ENCODE measurements at regions not wholly inside any gene's neighbourhood (a gene's known extent, or its start where the extent isn't known, plus 50 kb on each side); places are given as distances from the start of the nearest gene placed in this dataset.
"Not testable (repeated sequence)": the region's sequence is repeated elsewhere in the genome, so short reads cannot be mapped to it uniquely, and the experiment has no call there.

DNA sequence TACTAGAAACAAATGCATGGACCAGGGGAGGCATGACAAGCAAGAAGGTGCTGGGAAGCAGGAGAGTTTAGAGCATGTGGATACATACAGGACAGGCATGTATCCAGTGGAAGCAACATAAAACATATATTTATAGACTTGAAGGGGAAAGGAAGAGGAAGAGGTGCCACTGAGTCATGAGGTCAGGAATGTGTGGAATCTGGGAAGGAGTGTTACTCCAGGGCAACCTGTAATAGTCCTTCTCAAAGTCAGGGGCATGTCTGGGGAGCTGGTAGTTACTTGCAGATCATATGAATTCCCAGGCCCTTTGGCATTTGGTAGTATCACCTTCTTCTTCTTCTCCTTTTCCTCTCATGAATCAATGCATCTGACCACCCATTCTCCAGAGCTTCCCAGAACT lies 246.6 kb downstream of the XPNPEP1 start:
- Histone ChIP-seq H3K36me3 (ENCODE audit: control insufficient read depth in 2 of 2, insufficient read depth in 2 of 2, low read length in 1 of 2) (no peaks in the 10 kb centered on the region), H3K27me3 (ENCODE audit: control insufficient read depth in 1 of 2, insufficient read depth in 2 of 2, low read length in 2 of 2) (no peaks in the 10 kb centered on the region), H3K4me1 (ENCODE audit: control insufficient read depth in 2 of 2, insufficient read depth in 2 of 2, low read length in 1 of 2) (no peaks in the 10 kb centered on the region), H3K9me3 (ENCODE audit: control insufficient read depth in 2 of 2, insufficient read depth in 1 of 2, low read depth in 1 of 2, low read length in 1 of 2) (no peaks in the 10 kb centered on the region), H3K27ac (ENCODE audit: low read depth in 2 of 2, low read length in 1 of 2) (no peak overlapping the region), H3K4me3 (ENCODE audit: low read depth in 1 of 2, low read length in 2 of 2) (no peak overlapping the region)

DNA sequence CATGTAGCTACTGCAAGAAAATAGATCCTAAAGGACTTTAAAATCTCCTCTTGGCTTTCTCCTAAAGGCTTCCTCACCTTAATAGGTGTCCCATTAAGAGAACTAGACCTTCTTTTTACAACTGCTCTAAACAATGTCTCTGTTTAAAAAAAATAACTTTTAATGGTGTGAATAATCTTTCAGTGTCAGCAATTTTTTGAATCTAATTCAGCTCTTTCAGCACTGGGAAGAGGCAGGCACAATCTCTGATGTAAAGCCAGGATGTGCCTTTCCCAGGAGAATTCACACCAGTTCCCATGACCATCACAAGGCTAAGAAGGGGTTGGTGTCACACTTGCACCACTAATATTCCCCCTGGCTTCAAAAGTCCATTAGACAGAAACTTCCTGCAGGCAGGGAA lies 254.6 kb downstream of the XPNPEP1 start:
- H3K4me3 ChIP-seq (ENCODE audit: low read depth in 1 of 2, low read length in 2 of 2): no peak overlapping the region

DNA sequence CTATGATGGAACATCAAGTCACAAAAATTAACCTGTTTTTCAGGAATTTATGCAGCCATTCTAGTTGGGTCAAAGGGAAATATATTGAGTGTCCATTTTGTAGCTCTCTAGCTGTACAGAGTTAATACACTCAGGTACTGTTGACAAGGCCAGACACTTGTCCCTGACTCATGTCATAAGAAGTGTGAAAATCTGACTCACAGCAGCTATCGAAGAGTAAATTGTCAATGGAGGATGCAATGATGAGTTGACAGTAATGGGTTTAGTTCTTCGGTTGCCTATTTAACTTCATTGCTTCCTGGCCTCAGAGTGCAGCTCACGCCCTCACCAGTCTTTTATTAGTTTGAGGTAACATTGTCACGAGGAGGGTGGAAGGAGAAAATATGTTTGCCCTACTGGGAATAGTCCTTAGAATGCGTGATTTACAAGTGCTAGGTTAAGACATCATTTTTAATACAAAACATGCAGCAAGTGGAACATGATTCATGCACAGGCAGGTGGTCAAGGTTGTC lies 255.1 kb downstream of the XPNPEP1 start:
- no peak overlapping the region for H3K4me3 ChIP-seq (ENCODE audit: low read depth in 1 of 2, low read length in 2 of 2)
- H3K9me3 ChIP-seq (ENCODE audit: control insufficient read depth in 2 of 2, insufficient read depth in 1 of 2, low read depth in 1 of 2, low read length in 1 of 2): peaks cover 2 to 7% of the 10 kb centered on the region in 2 donors
- WGBS, 2 donors: 57 to 68% methylated on average over 5 of the region's 5 CpGs

More for the DNA sequence above, 254.6 kb downstream of the XPNPEP1 start:
- H3K27ac ChIP-seq (ENCODE audit: low read depth in 2 of 2, low read length in 1 of 2): no peak overlapping the region
- H3K36me3 ChIP-seq (ENCODE audit: control insufficient read depth in 2 of 2, insufficient read depth in 2 of 2, low read length in 1 of 2): no peaks in the 10 kb centered on the region
- no peaks in the 10 kb centered on the region for H3K4me1 ChIP-seq (ENCODE audit: control insufficient read depth in 2 of 2, insufficient read depth in 2 of 2, low read length in 1 of 2)
- peaks cover 2% of the 10 kb centered on the region in 2 donors for H3K9me3 ChIP-seq (ENCODE audit: control insufficient read depth in 2 of 2, insufficient read depth in 1 of 2, low read depth in 1 of 2, low read length in 1 of 2)
- H3K27me3 ChIP-seq (ENCODE audit: control insufficient read depth in 1 of 2, insufficient read depth in 2 of 2, low read length in 2 of 2): no peaks in the 10 kb centered on the region

DNA sequence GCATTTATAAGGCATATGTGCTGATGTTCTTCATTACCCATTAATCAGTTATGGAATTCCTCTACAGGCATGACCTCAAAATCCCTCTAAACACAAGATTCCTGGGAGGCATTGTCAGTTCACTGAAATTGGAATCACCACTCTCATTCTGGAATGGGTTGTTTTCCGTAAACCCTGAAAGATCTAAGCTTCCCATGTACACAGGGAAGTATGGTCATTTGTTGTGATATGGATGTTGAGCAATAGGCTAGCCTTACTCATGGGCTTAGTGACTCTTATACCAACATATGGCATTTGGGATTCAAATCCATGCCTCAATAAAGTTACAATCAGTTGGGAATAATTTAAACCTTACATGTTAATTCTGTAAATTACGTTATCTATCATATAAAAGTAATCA lies 258.0 kb downstream of the XPNPEP1 start:
- no peaks in the 10 kb centered on the region for H3K4me1 ChIP-seq (ENCODE audit: control insufficient read depth in 2 of 2, insufficient read depth in 2 of 2, low read length in 1 of 2)
- no peak overlapping the region for H3K27ac ChIP-seq (ENCODE audit: low read depth in 2 of 2, low read length in 1 of 2)
- H3K9me3 ChIP-seq (ENCODE audit: control insufficient read depth in 2 of 2, insufficient read depth in 1 of 2, low read depth in 1 of 2, low read length in 1 of 2): peaks cover 5 to 10% of the 10 kb centered on the region in 2 donors
- H3K36me3 ChIP-seq (ENCODE audit: control insufficient read depth in 2 of 2, insufficient read depth in 2 of 2, low read length in 1 of 2): no peaks in the 10 kb centered on the region
- 85 to 90% methylated on average over 2 of the region's 2 CpGs for WGBS, 2 donors
- H3K27me3 ChIP-seq (ENCODE audit: control insufficient read depth in 1 of 2, insufficient read depth in 2 of 2, low read length in 2 of 2): no peaks in the 10 kb centered on the region
- H3K4me3 ChIP-seq (ENCODE audit: low read depth in 1 of 2, low read length in 2 of 2): no peak overlapping the region

More for the DNA sequence above, 255.1 kb downstream of the XPNPEP1 start:
- no peak overlapping the region for H3K27ac ChIP-seq (ENCODE audit: low read depth in 2 of 2, low read length in 1 of 2)
- H3K36me3 ChIP-seq (ENCODE audit: control insufficient read depth in 2 of 2, insufficient read depth in 2 of 2, low read length in 1 of 2): no peaks in the 10 kb centered on the region
- no peaks in the 10 kb centered on the region for H3K27me3 ChIP-seq (ENCODE audit: control insufficient read depth in 1 of 2, insufficient read depth in 2 of 2, low read length in 2 of 2)
- H3K4me1 ChIP-seq (ENCODE audit: control insufficient read depth in 2 of 2, insufficient read depth in 2 of 2, low read length in 1 of 2): no peaks in the 10 kb centered on the region

DNA sequence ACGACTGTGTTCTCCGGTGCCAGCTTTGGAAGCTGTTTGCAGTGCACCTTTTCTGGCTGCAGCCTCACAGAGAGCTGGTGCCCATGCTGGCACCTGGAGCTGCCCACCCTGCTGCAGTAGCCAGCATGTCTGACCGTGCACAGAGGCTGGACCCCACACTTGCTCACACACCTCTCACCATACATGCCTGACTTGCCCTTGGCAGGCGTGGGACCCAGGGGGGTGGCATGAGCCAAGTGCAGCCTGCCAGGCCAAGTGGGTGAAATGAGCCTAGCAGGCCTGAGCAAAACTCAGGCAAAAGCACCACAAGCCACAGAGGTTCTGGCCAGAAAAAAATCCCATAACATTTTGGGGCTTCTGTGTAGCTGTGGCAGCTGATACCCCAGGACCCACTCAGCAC lies 258.8 kb downstream of the XPNPEP1 start:
- Histone ChIP-seq H3K4me1 (ENCODE audit: control insufficient read depth in 2 of 2, insufficient read depth in 2 of 2, low read length in 1 of 2) (no peaks in the 10 kb centered on the region), H3K27ac (ENCODE audit: low read depth in 2 of 2, low read length in 1 of 2) (no peak overlapping the region), H3K4me3 (ENCODE audit: low read depth in 1 of 2, low read length in 2 of 2) (no peak overlapping the region), H3K36me3 (ENCODE audit: control insufficient read depth in 2 of 2, insufficient read depth in 2 of 2, low read length in 1 of 2) (no peaks in the 10 kb centered on the region), H3K9me3 (ENCODE audit: control insufficient read depth in 2 of 2, insufficient read depth in 1 of 2, low read depth in 1 of 2, low read length in 1 of 2) (peaks cover 5 to 10% of the 10 kb centered on the region in 2 donors), H3K27me3 (ENCODE audit: control insufficient read depth in 1 of 2, insufficient read depth in 2 of 2, low read length in 2 of 2) (no peaks in the 10 kb centered on the region)
- 87 to 90% methylated on average over 4 of the region's 4 CpGs for WGBS, 2 donors

DNA sequence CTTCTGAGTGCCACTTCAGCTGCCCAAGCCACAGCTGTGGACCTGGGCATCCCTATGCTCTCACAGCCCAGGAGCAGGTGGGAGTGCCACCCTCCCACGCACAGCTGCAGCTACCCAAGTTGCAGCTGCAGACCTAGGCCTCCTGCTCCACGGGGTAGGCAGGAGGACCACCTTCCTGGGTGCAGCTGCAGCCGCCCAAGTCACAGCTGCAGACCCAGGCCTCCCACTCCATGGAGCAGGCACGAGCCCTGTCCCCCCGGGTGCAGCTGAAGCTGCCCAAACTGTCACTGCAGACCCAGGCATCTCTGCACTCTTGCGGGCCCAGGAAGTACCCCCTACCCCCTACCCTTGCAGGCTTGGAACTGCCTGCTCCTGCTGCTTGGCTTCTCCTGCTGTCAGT lies 260.2 kb downstream of the XPNPEP1 start:
- H3K4me3 ChIP-seq (ENCODE audit: low read depth in 1 of 2, low read length in 2 of 2): no peak overlapping the region
- H3K27ac ChIP-seq (ENCODE audit: low read depth in 2 of 2, low read length in 1 of 2): no peak overlapping the region
- H3K36me3 ChIP-seq (ENCODE audit: control insufficient read depth in 2 of 2, insufficient read depth in 2 of 2, low read length in 1 of 2): no peaks in the 10 kb centered on the region
- WGBS, 2 donors: 61 to 70% methylated on average over 6 of the region's 6 CpGs
- no peaks in the 10 kb centered on the region for H3K27me3 ChIP-seq (ENCODE audit: control insufficient read depth in 1 of 2, insufficient read depth in 2 of 2, low read length in 2 of 2)
- H3K9me3 ChIP-seq (ENCODE audit: control insufficient read depth in 2 of 2, insufficient read depth in 1 of 2, low read depth in 1 of 2, low read length in 1 of 2): peaks cover 5 to 10% of the 10 kb centered on the region in 2 donors
- no peaks in the 10 kb centered on the region for H3K4me1 ChIP-seq (ENCODE audit: control insufficient read depth in 2 of 2, insufficient read depth in 2 of 2, low read length in 1 of 2)

DNA sequence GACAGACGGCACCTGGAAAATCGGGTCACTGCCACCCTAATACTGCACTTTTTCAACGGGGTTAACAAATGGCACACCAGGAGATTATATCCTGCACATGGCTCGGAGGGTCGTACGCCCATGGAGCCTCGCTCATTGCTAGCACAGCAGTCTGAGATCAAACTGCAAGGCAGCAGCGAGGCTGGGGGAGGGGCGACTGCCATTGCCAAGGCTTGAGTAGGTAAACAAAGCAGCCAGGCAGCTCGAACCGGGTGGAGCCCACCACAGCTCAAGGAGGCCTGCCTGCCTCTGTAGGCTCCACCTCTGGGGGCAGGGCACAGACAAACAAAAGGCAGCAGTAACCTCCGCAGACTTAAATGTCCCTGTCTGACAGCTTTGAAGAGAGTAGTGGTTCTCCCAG lies 270.7 kb downstream of the XPNPEP1 start:
- H3K4me1 ChIP-seq (ENCODE audit: control insufficient read depth in 2 of 2, insufficient read depth in 2 of 2, low read length in 1 of 2); H3K27me3 ChIP-seq (ENCODE audit: control insufficient read depth in 1 of 2, insufficient read depth in 2 of 2, low read length in 2 of 2); H3K27ac ChIP-seq (ENCODE audit: low read depth in 2 of 2, low read length in 1 of 2); H3K4me3 ChIP-seq (ENCODE audit: low read depth in 1 of 2, low read length in 2 of 2); H3K36me3 ChIP-seq (ENCODE audit: control insufficient read depth in 2 of 2, insufficient read depth in 2 of 2, low read length in 1 of 2); H3K9me3 ChIP-seq (ENCODE audit: control insufficient read depth in 2 of 2, insufficient read depth in 1 of 2, low read depth in 1 of 2, low read length in 1 of 2): not testable (repeated sequence)
- WGBS, 2 donors: 79 to 84% methylated on average over 11 to 12 of the region's 12 CpGs

DNA sequence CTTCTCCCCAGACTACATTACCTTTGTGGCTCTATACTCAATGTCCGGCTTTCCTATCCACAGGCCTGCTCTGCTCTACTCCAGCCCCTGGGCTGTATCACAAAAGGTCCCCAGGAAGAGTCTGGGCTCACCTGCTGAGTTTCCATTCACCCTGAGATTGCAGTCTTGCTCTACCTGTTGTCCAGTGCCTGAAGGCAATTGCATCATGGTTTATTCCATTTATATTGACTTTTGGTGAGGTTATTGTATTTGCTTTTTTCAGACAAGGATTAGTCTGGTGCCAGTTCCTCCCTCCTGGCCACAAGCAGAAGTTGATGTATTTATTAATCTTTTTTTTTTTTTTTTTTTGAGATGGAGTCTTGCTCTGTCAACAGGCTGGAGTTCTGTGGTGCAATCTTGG lies 273.1 kb downstream of the XPNPEP1 start:
- Histone ChIP-seq H3K4me1 (ENCODE audit: control insufficient read depth in 2 of 2, insufficient read depth in 2 of 2, low read length in 1 of 2) (no peaks in the 10 kb centered on the region), H3K27ac (ENCODE audit: low read depth in 2 of 2, low read length in 1 of 2) (no peak overlapping the region), H3K9me3 (ENCODE audit: control insufficient read depth in 2 of 2, insufficient read depth in 1 of 2, low read depth in 1 of 2, low read length in 1 of 2) (no peaks in the 10 kb centered on the region), H3K4me3 (ENCODE audit: low read depth in 1 of 2, low read length in 2 of 2) (no peak overlapping the region), H3K27me3 (ENCODE audit: control insufficient read depth in 1 of 2, insufficient read depth in 2 of 2, low read length in 2 of 2) (no peaks in the 10 kb centered on the region), H3K36me3 (ENCODE audit: control insufficient read depth in 2 of 2, insufficient read depth in 2 of 2, low read length in 1 of 2) (no peaks in the 10 kb centered on the region)
- 77 to 86% methylated on average over 1 of the region's 1 CpG for WGBS, 2 donors

DNA sequence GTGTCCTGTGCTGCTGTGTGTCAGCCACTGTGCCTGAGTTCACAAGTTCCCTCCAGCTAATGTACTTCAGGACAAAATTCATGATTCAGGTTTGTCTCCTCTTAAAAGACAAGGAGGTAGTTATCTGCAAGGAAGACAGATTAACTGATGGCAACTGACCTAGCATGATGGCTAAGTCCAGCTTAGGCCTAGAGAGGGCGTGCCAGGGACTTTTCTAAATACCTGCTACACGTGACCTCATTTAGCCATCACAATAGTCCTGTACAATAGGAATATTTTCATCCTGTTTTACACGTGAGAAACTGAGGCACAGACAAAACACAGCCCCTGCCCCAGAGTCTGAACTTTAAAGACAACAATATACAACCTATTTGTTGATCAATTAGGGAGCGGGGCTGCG lies 275.7 kb downstream of the XPNPEP1 start:
- no peaks in the 10 kb centered on the region for H3K27me3 ChIP-seq (ENCODE audit: control insufficient read depth in 1 of 2, insufficient read depth in 2 of 2, low read length in 2 of 2)
- WGBS, 2 donors: 63 to 64% methylated on average over 5 of the region's 5 CpGs
- H3K36me3 ChIP-seq (ENCODE audit: control insufficient read depth in 2 of 2, insufficient read depth in 2 of 2, low read length in 1 of 2): no peaks in the 10 kb centered on the region
- no peak overlapping the region for H3K27ac ChIP-seq (ENCODE audit: low read depth in 2 of 2, low read length in 1 of 2)
- no peaks in the 10 kb centered on the region for H3K4me1 ChIP-seq (ENCODE audit: control insufficient read depth in 2 of 2, insufficient read depth in 2 of 2, low read length in 1 of 2)
- no peak overlapping the region for H3K4me3 ChIP-seq (ENCODE audit: low read depth in 1 of 2, low read length in 2 of 2)
- peaks cover 0 to 2% of the 10 kb centered on the region in 2 donors for H3K9me3 ChIP-seq (ENCODE audit: control insufficient read depth in 2 of 2, insufficient read depth in 1 of 2, low read depth in 1 of 2, low read length in 1 of 2)

DNA sequence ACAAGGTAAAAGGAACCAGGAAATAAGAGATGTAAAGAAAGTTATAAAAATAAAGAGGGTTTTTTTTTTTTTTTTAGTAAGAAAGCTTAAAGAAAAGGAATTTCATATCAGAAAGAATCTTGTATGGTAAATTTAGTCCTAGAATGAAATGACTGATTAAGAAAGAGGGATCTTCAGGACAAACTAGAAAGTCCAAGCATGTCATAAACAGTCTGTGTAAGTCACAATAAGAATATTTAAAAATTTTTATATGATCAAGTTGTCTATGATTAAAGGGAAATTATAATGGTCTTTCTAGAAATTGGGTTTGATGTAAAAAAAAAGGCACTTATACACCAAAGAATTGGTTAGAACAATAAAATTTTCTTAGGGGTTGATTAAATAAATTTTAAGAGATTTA lies 289.5 kb downstream of the XPNPEP1 start:
- no peak overlapping the region for H3K27ac ChIP-seq (ENCODE audit: low read depth in 2 of 2, low read length in 1 of 2)
- no peaks in the 10 kb centered on the region for H3K4me1 ChIP-seq (ENCODE audit: control insufficient read depth in 2 of 2, insufficient read depth in 2 of 2, low read length in 1 of 2)
- peaks cover 0 to 3% of the 10 kb centered on the region in 2 donors for H3K9me3 ChIP-seq (ENCODE audit: control insufficient read depth in 2 of 2, insufficient read depth in 1 of 2, low read depth in 1 of 2, low read length in 1 of 2)
- no peak overlapping the region for H3K4me3 ChIP-seq (ENCODE audit: low read depth in 1 of 2, low read length in 2 of 2)
- no peaks in the 10 kb centered on the region for H3K27me3 ChIP-seq (ENCODE audit: control insufficient read depth in 1 of 2, insufficient read depth in 2 of 2, low read length in 2 of 2)
- H3K36me3 ChIP-seq (ENCODE audit: control insufficient read depth in 2 of 2, insufficient read depth in 2 of 2, low read length in 1 of 2): no peaks in the 10 kb centered on the region
